ENCODE measurements at regions not wholly inside any gene's neighbourhood (a gene's known extent, or its start where the extent isn't known, plus 50 kb on each side); places are given as distances from the start of the nearest gene placed in this dataset.

- H3K27ac ChIP-seq = no peak overlapping the region
- no peaks in the 10 kb centered on the region for H3K9me3 ChIP-seq
- no peaks in the 10 kb centered on the region for H3K4me1 ChIP-seq
- TF ChIP-seq EP300 (IDR thresholded peaks at IDR 0.05) (no peak), CTCF (IDR thresholded peaks at IDR 0.05) (no peak), POLR2A (IDR thresholded peaks at IDR 0.05) (no peak), POLR2AphosphoS5 (IDR thresholded peaks at IDR 0.05) (no peak)
- intact Hi-C loops (cut with DNase I; ENCODE audit: low total_unique reads) = no loop called here
- H3K4me3 ChIP-seq = no peak overlapping the region
- no peaks in the 10 kb centered on the region for H3K27me3 ChIP-seq
- H3K36me3 ChIP-seq = no peaks in the 10 kb centered on the region
- no peak for DNase-seq
- 89 to 97% (median 93%) methylated on average over 1 of the region's 1 CpG for WGBS, 5 donors
Measured at GRCh38 chr3:17931131-17931530, 188.7 kb upstream of the TBC1D5 start.

- 77 to 86% (median 80%) methylated on average over 4 of the region's 4 CpGs for WGBS, 5 donors
- no peak overlapping the region for H3K4me3 ChIP-seq
- H3K9me3 ChIP-seq = no peaks in the 10 kb centered on the region
- no peaks in the 10 kb centered on the region for H3K4me1 ChIP-seq
- TF ChIP-seq POLR2AphosphoS5 (IDR thresholded peaks at IDR 0.05) = no peak
- no peak for TF ChIP-seq EP300 (IDR thresholded peaks at IDR 0.05)
- TF ChIP-seq POLR2A (IDR thresholded peaks at IDR 0.05) = no peak
- no peak for TF ChIP-seq CTCF (IDR thresholded peaks at IDR 0.05)
- H3K27ac ChIP-seq = no peak overlapping the region
- intact Hi-C loops (cut with DNase I; ENCODE audit: low total_unique reads) = no loop called here
- H3K36me3 ChIP-seq = no peaks in the 10 kb centered on the region
- DNase-seq = no peak
- H3K27me3 ChIP-seq = no peaks in the 10 kb centered on the region
Measured at GRCh38 chr3:17928502-17929145, 186.2 kb upstream of the TBC1D5 start.

- DNase-seq = no peak
- 65 to 80% (median 72%) methylated on average over 3 of the region's 3 CpGs for WGBS, 5 donors
Measured at GRCh38 chr3:17927036-17927435, 184.6 kb upstream of the TBC1D5 start.

GRCh38 chr3:17915341-17915740, 172.9 kb upstream of the TBC1D5 start:
- intact Hi-C loops (cut with DNase I; ENCODE audit: low total_unique reads) = no loop called here
- Histone ChIP-seq H3K4me3 (no peak overlapping the region), H3K27me3 (no peaks in the 10 kb centered on the region), H3K4me1 (no peaks in the 10 kb centered on the region), H3K36me3 (no peaks in the 10 kb centered on the region), H3K9me3 (no peaks in the 10 kb centered on the region), H3K27ac (no peak overlapping the region)
- DNase-seq = no peak
- TF ChIP-seq POLR2AphosphoS5 (IDR thresholded peaks at IDR 0.05) = no peak
- no peak for TF ChIP-seq POLR2A (IDR thresholded peaks at IDR 0.05)
- no peak for TF ChIP-seq CTCF (IDR thresholded peaks at IDR 0.05)
- TF ChIP-seq EP300 (IDR thresholded peaks at IDR 0.05) = no peak
- 71 to 90% (median 80%) methylated on average over 4 of the region's 4 CpGs for WGBS, 5 donors

More at GRCh38 chr3:17927036-17927435, 184.6 kb upstream of the TBC1D5 start:
- no peak overlapping the region for H3K4me3 ChIP-seq
- H3K9me3 ChIP-seq = no peaks in the 10 kb centered on the region
- no peak overlapping the region for H3K27ac ChIP-seq
- H3K36me3 ChIP-seq = no peaks in the 10 kb centered on the region
- H3K4me1 ChIP-seq = no peaks in the 10 kb centered on the region
- no peaks in the 10 kb centered on the region for H3K27me3 ChIP-seq
- no peak for TF ChIP-seq POLR2AphosphoS5 (IDR thresholded peaks at IDR 0.05)
- TF ChIP-seq CTCF (IDR thresholded peaks at IDR 0.05) = no peak
- TF ChIP-seq POLR2A (IDR thresholded peaks at IDR 0.05) = no peak
- TF ChIP-seq EP300 (IDR thresholded peaks at IDR 0.05) = no peak
- intact Hi-C loops (cut with DNase I; ENCODE audit: low total_unique reads) = no loop called here

Data from stomach (tissue), 8 donors.